ENCODE measurements at regions not wholly inside any gene's neighbourhood (a gene's known extent, or its start where the extent isn't known, plus 50 kb on each side); places are given as distances from the start of the nearest gene placed in this dataset.

- no peak for DNase-seq
Measured at GRCh38 chr6:15715060-15715459, 52.2 kb upstream of the DTNBP1 start.

GRCh38 chr6:15714658-15715057 is 51.8 kb upstream of the DTNBP1 start:
- no peak for DNase-seq

- DNase-seq = no peak
Measured at GRCh38 chr6:15713325-15713724, 50.5 kb upstream of the DTNBP1 start.

- no peak for DNase-seq
Measured at GRCh38 chr6:15712797-15713196, 50.0 kb upstream of the DTNBP1 start.

Measured in NK-92 treated with Interleukin-12 subunit alpha and Interleukin-12 subunit beta, amount 100 ng/mL, for 24 hours (cell line).